GM19239 (cell line): ENCODE measurements at regions not wholly inside any gene's neighbourhood (a gene's known extent, or its start where the extent isn't known, plus 50 kb on each side); places are given as distances from the start of the nearest gene placed in this dataset.
"Not testable (repeated sequence)": the region's sequence is repeated elsewhere in the genome, so short reads cannot be mapped to it uniquely, and the experiment has no call there.

Source experiments
- DNase-seq: peaks from one replicate; pipeline ENCODE4 v3.0.0; 2011; ENCODE audit warnings: low spot score; ENCODE audit not compliant: insufficient read length
- FAIRE-seq: peaks from 2 replicates; lab custom pipeline; 2011; peaks lifted over from hg19 to GRCh38; lab: Jason Lieb, UNC

- FAIRE-seq (no peak), DNase-seq (no peak)
Observed at GRCh38 chr20:47440857-47441773, 60.6 kb upstream of the NCOA3 start.

DNA sequence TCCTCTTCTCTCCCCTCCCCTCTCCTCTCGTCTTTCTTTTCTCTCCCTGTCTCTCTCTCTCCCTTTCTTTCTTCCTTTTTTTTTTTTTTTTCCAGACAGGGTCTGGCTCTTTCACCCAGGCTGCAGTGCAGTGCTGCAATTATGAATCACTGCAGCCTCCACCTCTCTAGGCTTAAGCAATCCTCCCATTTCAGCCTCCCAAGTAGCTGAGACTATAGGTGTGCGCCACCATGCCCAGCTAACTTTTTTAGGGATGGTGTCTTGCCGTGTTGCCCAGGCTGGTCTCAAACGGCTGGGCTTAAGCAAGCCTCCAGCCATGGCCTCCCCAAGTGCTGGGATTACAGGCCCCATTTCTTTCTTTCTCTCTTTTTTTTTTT lies 59.9 kb upstream of the NCOA3 start:
- FAIRE-seq (no peak), DNase-seq (no peak)

- FAIRE-seq, DNase-seq: not testable (repeated sequence)
Observed at GRCh38 chr20:47443060-47443459, 58.6 kb upstream of the NCOA3 start.

GRCh38 chr20:47444584-47444983 lies 57.1 kb upstream of the NCOA3 start:
- DNase-seq (no peak), FAIRE-seq (no peak)

DNA sequence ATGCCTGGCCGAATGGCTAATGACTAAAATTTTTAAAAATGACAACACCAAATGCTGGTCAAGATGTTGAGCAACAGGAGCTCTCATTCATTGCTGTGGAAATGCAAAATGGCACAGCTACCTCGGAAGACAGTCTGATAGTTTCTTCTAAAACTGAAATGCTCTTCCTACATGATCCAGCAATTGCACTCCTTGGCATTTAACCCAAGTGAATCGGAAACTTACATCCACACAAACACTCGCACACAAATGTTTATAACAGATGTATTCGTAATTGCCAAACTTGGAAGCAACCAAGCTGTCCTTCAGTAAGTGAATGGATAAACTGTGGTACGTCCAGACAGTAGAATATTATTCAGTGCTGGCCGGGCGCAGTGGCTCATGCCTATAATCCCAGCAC lies 56.4 kb upstream of the NCOA3 start:
- no peak for FAIRE-seq
- no peak for DNase-seq

DNA sequence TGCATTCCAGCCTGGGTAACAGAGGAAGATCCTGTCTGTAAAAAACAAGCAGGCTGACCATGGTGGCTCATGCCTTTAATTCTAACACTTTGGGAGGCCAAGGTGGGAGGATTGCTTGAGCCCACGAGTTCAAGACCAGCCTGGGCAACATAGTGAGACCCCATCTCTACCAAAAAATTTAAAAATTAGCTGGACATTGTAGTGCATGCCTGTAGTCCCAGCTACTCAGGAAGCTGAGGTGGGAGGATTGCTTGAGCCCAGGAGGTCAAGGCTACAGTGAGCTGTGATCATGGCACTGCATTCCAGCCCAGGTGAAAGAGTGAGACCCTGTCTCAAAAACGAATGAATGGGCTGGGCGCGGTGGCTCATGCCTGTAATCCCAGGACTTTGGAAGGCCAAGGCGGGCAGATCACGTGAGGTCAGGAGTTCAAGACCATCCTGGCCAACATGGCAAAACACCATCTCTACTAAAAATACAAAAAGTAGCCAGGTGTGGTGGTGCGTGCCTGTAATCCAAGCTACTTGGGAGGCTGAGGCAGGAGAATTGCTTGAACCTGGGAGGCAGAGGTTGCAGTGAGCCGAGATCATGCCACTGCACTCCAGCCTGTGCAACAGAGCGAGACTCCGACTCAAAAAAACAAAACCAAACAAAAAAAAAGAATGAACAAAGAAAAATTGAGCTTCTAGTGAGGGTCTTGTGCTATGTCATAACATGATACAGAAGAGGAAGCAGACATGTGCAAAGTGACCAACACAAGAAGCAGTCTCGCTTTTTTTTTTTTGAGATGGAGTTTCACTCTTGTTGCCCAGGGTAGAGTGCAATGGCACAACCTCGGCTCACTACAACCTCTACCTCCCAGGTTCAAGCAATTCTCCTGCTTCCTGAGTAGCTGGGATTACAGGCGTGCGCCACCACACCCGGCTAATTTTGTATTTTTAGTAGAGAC lies 54.1 kb upstream of the NCOA3 start:
- not testable (repeated sequence) for FAIRE-seq, DNase-seq

DNA sequence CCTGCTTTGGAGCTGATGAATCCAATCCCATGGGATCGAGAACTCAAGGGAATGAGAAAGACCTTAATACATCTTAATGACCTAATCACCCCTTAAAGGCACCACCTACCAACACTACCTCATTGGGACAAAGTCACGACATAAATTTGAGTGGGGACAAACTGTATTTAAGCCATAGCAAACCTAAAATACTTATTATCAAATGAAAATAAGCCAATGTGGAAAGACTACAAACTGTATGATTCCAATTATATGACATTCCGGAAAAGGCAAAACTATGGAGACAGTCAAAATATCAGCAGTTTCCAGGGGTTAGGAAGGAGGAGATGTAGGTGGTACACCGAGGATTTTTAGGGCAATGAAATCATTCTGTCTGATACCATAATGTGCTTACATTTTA lies 53.3 kb upstream of the NCOA3 start:
- no peak for FAIRE-seq
- DNase-seq = no peak

DNA sequence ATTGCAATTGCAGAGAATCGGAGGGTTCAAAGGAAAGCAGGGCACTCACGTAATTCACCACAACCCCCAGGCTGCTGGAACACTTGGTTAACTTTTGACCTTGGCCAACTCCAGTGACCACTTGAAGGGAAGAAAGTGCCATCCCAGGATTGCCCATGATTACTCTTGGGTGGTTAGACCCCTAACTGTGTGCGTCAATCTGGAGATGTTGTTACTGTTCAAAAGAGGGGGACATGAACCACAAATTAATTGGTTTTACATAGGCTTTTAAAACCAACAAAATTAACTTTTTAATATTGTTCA lies 50.1 kb upstream of the NCOA3 start:
- DNase-seq (no peak), FAIRE-seq (no peak)
